ENCODE measurements at regions not wholly inside any gene's neighbourhood (a gene's known extent, or its start where the extent isn't known, plus 50 kb on each side); places are given as distances from the start of the nearest gene placed in this dataset.
A peak's percentile ranks its signal among the peaks of the same experiment; 100 is the strongest.

- H3K4me3 ChIP-seq (ENCODE audit: low read depth, low read length) = no peak overlapping the region
- no peak for TF ChIP-seq CTCF (IDR thresholded peaks at IDR 0.05; ENCODE audit: low read depth, low read length)
Measured at GRCh38 chr3:177818712-177819240, 621.5 kb upstream of the TBL1XR1 start.

GRCh38 chr3:177820683-177821316, 623.5 kb upstream of the TBL1XR1 start:
- no peak for TF ChIP-seq CTCF (IDR thresholded peaks at IDR 0.05; ENCODE audit: low read depth, low read length)
- H3K4me3 ChIP-seq (ENCODE audit: low read depth, low read length) = peak overlapping the region; percentile 18; the same call in 1 of the 2 replicates

GRCh38 chr3:177822681-177823096, 625.4 kb upstream of the TBL1XR1 start:
- no peak overlapping the region for H3K4me3 ChIP-seq (ENCODE audit: low read depth, low read length)
- no peak for TF ChIP-seq CTCF (IDR thresholded peaks at IDR 0.05; ENCODE audit: low read depth, low read length)

- H3K4me3 ChIP-seq (ENCODE audit: low read depth, low read length) = no peak overlapping the region
- TF ChIP-seq CTCF (IDR thresholded peaks at IDR 0.05; ENCODE audit: low read depth, low read length) = no peak
Measured at GRCh38 chr3:177823701-177824189, 626.5 kb upstream of the TBL1XR1 start.

- H3K4me3 ChIP-seq (ENCODE audit: low read depth, low read length) = no peak overlapping the region
Measured at GRCh38 chr3:177824190-177824786, 627.0 kb upstream of the TBL1XR1 start.

GRCh38 chr3:177824841-177825240, 627.6 kb upstream of the TBL1XR1 start:
- TF ChIP-seq CTCF (IDR thresholded peaks at IDR 0.05; ENCODE audit: low read depth, low read length) = no peak
- no peak overlapping the region for H3K4me3 ChIP-seq (ENCODE audit: low read depth, low read length)

More at GRCh38 chr3:177824190-177824786, 627.0 kb upstream of the TBL1XR1 start:
- no peak for TF ChIP-seq CTCF (IDR thresholded peaks at IDR 0.05; ENCODE audit: low read depth, low read length)

- TF ChIP-seq CTCF (IDR thresholded peaks at IDR 0.05; ENCODE audit: low read depth, low read length) = no peak
- H3K4me3 ChIP-seq (ENCODE audit: low read depth, low read length) = no peak overlapping the region
Measured at GRCh38 chr3:177826253-177826652, 629.0 kb upstream of the TBL1XR1 start.

Measured in WI38 (cell line).